Naive thymus-derived CD4-positive, alpha-beta T cell (primary cell): ENCODE measurements at regions not wholly inside any gene's neighbourhood (a gene's known extent, or its start where the extent isn't known, plus 50 kb on each side); places are given as distances from the start of the nearest gene placed in this dataset.

Experiments used
- ATAC-seq: fragments of 150-1000 bp; cut with Tn5 transposase; 2 replicates; pipeline ENCODE4 v1.10.0; 2021; ENCODE audit warnings: mild to moderate bottlenecking, moderate library complexity
- CTCF ChIA-PET: fragments of 350-600 bp; sonication (Branson Sonifier 250); formaldehyde crosslinking; loops from one replicate; lab custom pipeline; 2021; ENCODE audit warnings: antibody characterized with exemption; lab: Charles Lee
- POLR2A ChIA-PET: fragments of 350-600 bp; sonication (Branson Sonifier 250); formaldehyde crosslinking; loops from one replicate; lab custom pipeline; 2021; ENCODE audit warnings: antibody characterized with exemption, inconsistent platforms; lab: Charles Lee
- DNase-seq, 9 donors: peaks; one replicate each; pipeline versions ENCODE4 v3.0.0 to v3.0.0-alpha.2; 2020 to 2022; ENCODE audit warnings: mixed read lengths in 1 of 9
- H3K27ac ChIP-seq: one replicate; pipeline ENCODE4 v1.7.0; 2013; ENCODE audit warnings: mild to moderate bottlenecking, low read depth, low read length, moderate library complexity
- H3K27me3 ChIP-seq, 2 donors: one replicate each; pipeline ENCODE4 v1.7.0; 2013; ENCODE audit warnings: low read length in 2 of 2, mild to moderate bottlenecking in 2 of 2, moderate library complexity in 2 of 2; ENCODE audit not compliant: control insufficient read depth in 2 of 2, insufficient read depth in 2 of 2
- H3K36me3 ChIP-seq, 3 experiments: 1 replicate in 2 of 3; 2 replicates in 1 of 3; pipeline ENCODE4 v1.7.0; 2013; ENCODE audit warnings: low read length in 3 of 3, mild to moderate bottlenecking in 3 of 3, moderate library complexity in 1 of 3; ENCODE audit not compliant: insufficient read depth in 3 of 3, control insufficient read depth in 2 of 3
- H3K4me1 ChIP-seq, 2 donors: one replicate each; pipeline ENCODE4 v1.7.0; 2013; ENCODE audit warnings: low read length in 2 of 2, mild to moderate bottlenecking in 2 of 2, moderate library complexity in 1 of 2; ENCODE audit not compliant: control insufficient read depth in 2 of 2, insufficient read depth in 2 of 2
- H3K4me3 ChIP-seq: 2 replicates; pipeline ENCODE4 v1.7.0; 2013; ENCODE audit warnings: mild to moderate bottlenecking, low read length
- H3K9me3 ChIP-seq, 3 experiments: 1 replicate in 2 of 3; 2 replicates in 1 of 3; pipeline ENCODE4 v1.7.0; 2013; ENCODE audit warnings: low read length in 3 of 3; ENCODE audit not compliant: control insufficient read depth in 2 of 3
- H3K27ac Mint-ChIP-seq, 9 donors: one replicate each; pipeline ENCODE4 v1.8.0; 2020 to 2022; ENCODE audit warnings: mixed read lengths in 9 of 9, mild to moderate bottlenecking in 8 of 9, moderate library complexity in 5 of 9, inconsistent platforms in 2 of 9
- H3K27me3 Mint-ChIP-seq, 5 donors: one replicate each; pipeline ENCODE4 v1.8.0; 2021 to 2022; ENCODE audit warnings: mixed read lengths in 5 of 5, mild to moderate bottlenecking in 1 of 5
- H3K36me3 Mint-ChIP-seq, 5 donors: one replicate each; pipeline ENCODE4 v1.8.0; 2020 to 2022; ENCODE audit warnings: mixed read lengths in 5 of 5, mild to moderate bottlenecking in 3 of 5, inconsistent platforms in 1 of 5
- H3K4me1 Mint-ChIP-seq, 7 donors: one replicate each; pipeline ENCODE4 v1.8.0; 2020 to 2022; ENCODE audit warnings: mixed read lengths in 7 of 7, mild to moderate bottlenecking in 3 of 7, inconsistent platforms in 1 of 7
- H3K4me3 Mint-ChIP-seq, 10 donors: one replicate each; pipeline ENCODE4 v1.8.0; 2020 to 2022; ENCODE audit warnings: mild to moderate bottlenecking in 10 of 10, mixed read lengths in 10 of 10, moderate library complexity in 6 of 10, inconsistent platforms in 2 of 10
- H3K9me3 Mint-ChIP-seq, 11 donors: one replicate each; pipeline ENCODE4 v1.8.0; 2020 to 2022; ENCODE audit warnings: mixed read lengths in 11 of 11, mild to moderate bottlenecking in 4 of 11, inconsistent platforms in 1 of 11, moderate library complexity in 1 of 11
- intact Hi-C, 2 donors: fragments of 100-400 bp; cut with micrococcal nuclease; formaldehyde crosslinking; loops; one replicate each; pipeline ENCODE4 v1.15.1; 2023

DNA sequence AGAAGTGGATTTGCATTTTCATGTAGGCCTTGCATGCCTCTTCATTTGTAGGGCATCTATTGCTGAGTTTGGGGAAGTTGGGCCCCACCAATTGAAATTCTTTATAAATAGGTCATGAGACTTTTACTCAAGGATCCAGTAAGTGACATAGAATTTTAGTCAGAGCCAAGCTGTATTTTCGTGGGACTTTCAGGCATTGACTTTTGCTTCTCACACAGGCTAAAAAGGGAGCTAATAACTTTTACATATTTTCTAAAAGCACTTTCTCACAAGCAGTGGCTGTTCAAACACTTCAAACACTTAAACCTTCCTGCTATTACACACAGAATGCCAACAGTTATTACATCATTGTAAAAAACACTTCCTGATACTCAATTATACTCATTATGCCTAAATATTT is 260.5 kb downstream of the MSRB3 start:
- no peaks in the 10 kb centered on the region for H3K4me1 ChIP-seq
- intact Hi-C loops, result no loop called here
- no peak overlapping the region for H3K27ac ChIP-seq
- no peak for ATAC-seq
- Mint-ChIP-seq H3K4me1 (no peaks in the 10 kb centered on the region), H3K27ac (no peak overlapping the region), H3K9me3 (peaks cover 0 to 34% (median 13%) of the 10 kb centered on the region in 11 donors), H3K4me3 (no peak overlapping the region), H3K27me3 (peaks cover 0 to 19% (median 0%) of the 10 kb centered on the region in 5 donors), H3K36me3 (no peaks in the 10 kb centered on the region)
- no peak overlapping the region for H3K4me3 ChIP-seq
- DNase-seq, result no peak
- CTCF ChIA-PET, result no interaction called here
- H3K9me3 ChIP-seq, result peaks cover 0 to 5% (median 0%) of the 10 kb centered on the region in 3 experiments
- POLR2A ChIA-PET, result no interaction called here
- H3K27me3 ChIP-seq, result no peaks in the 10 kb centered on the region
- H3K36me3 ChIP-seq, result no peaks in the 10 kb centered on the region

- peaks cover 0 to 5% (median 0%) of the 10 kb centered on the region in 3 experiments for H3K9me3 ChIP-seq
- Mint-ChIP-seq H3K36me3 (no peaks in the 10 kb centered on the region), H3K4me1 (no peaks in the 10 kb centered on the region), H3K9me3 (peaks cover 0 to 31% (median 13%) of the 10 kb centered on the region in 11 donors), H3K4me3 (no peak overlapping the region), H3K27ac (no peak overlapping the region), H3K27me3 (peaks cover 0 to 10% (median 0%) of the 10 kb centered on the region in 5 donors)
- H3K4me1 ChIP-seq, result no peaks in the 10 kb centered on the region
- POLR2A ChIA-PET, result interaction anchor here (0.6 kb wide), 1 partner anchor 39 kb away, joined by 4 read pairs; no protein-coding TSS in a partner anchor
- ATAC-seq, result no peak
- no peak overlapping the region for H3K4me3 ChIP-seq
- intact Hi-C loops, result no loop called here
- H3K36me3 ChIP-seq, result no peaks in the 10 kb centered on the region
- DNase-seq, result no peak
- CTCF ChIA-PET, result interaction anchor here (0.6 kb wide), 1 partner anchor 798 kb away, joined by 4 read pairs; no protein-coding TSS in a partner anchor
- H3K27ac ChIP-seq, result no peak overlapping the region
- H3K27me3 ChIP-seq, result no peaks in the 10 kb centered on the region
Observed at GRCh38 chr12:65540140-65540539, 261.7 kb downstream of the MSRB3 start.

DNA sequence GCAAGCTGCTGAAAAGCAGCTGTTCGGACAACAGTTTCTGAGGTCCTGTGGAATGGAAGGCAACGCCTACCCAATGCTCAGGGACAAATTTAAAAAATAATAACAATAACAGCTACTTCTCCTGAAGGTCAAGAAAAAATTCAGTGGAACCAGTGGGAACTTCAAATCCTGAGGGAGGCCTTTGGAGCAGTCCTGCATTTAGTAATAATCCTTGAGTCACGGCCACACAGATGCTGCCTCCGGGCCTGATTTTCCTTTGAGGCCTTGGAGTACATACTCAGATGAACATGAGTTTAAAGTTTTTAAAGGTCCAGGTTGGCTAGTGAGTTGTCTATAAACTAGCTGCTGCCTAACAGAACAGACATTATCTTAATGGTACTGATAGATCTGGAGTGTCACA is 268.0 kb downstream of the MSRB3 start:
- Mint-ChIP-seq H3K9me3 (peaks cover 0 to 10% (median 1%) of the 10 kb centered on the region in 11 donors), H3K27ac (no peak overlapping the region), H3K4me3 (no peak overlapping the region), H3K27me3 (peaks cover 0 to 4% (median 0%) of the 10 kb centered on the region in 5 donors), H3K4me1 (no peaks in the 10 kb centered on the region), H3K36me3 (no peaks in the 10 kb centered on the region)
- H3K4me1 ChIP-seq, result no peaks in the 10 kb centered on the region
- no peak overlapping the region for H3K27ac ChIP-seq
- no peak overlapping the region for H3K4me3 ChIP-seq
- POLR2A ChIA-PET, result no interaction called here
- no peaks in the 10 kb centered on the region for H3K27me3 ChIP-seq
- intact Hi-C loops, result no loop called here
- no peaks in the 10 kb centered on the region for H3K36me3 ChIP-seq
- no peak for DNase-seq
- ATAC-seq, result no peak
- CTCF ChIA-PET, result no interaction called here
- H3K9me3 ChIP-seq, result no peaks in the 10 kb centered on the region

DNA sequence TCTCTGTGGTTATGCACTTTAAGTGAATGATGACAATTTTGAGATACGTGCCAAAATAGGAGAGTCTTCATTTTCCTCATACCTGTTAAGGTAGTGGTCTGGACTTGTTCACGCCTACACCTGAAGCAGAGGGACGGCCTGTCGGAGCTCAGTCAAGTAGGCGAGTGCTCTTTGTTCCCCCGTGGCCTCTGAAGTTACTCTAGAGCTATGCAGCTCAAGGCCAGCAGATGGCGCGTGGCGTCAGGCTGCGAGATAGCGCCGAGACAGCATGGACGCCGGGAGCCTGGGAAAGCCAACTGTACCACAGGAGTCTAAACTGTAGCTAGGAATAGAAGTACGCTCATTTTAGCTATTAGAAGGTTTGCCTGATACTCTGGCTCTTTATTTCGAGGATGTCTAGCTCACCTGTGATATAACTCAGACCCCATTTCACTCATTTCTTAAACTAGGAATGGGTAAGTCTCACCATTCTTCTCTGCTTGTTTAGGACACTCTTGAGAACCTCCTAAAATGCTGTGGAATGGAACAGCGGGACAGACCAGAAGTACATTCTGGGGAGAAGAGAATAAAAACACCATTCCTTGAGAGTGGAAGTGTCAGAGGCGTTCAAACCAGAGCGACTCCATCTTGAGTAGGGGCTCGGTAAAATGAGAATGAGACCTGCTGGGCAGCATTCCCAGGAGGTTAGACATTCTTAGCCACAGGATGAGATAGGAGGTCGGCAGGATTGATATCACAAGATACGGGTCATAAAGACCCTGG is 267.4 kb upstream of the HMGA2 start:
- intact Hi-C loops, result loop anchor here (1.0 to 2.0 kb wide), 5 partner anchors 426 to 1304 kb away; no protein-coding TSS in a partner anchor
- CTCF ChIA-PET, result interaction anchor here (0.6 to 1.1 kb wide), 3 partner anchors 515 to 530 kb away, joined by 3 to 4 read pairs (median 3); no protein-coding TSS in a partner anchor
- Histone ChIP-seq H3K4me3 (no peak overlapping the region), H3K27me3 (peaks cover 5% of the 10 kb centered on the region in 2 donors), H3K4me1 (no peaks in the 10 kb centered on the region), H3K27ac (no peak overlapping the region), H3K36me3 (no peaks in the 10 kb centered on the region), H3K9me3 (no peaks in the 10 kb centered on the region)
- no peak overlapping the region for H3K27ac Mint-ChIP-seq
- H3K9me3 Mint-ChIP-seq, result peaks cover 0 to 2% (median 0%) of the 10 kb centered on the region in 11 donors
- DNase-seq (peak; percentile 4 to 59 (median 47)), ATAC-seq (peak; percentile 86)
- H3K4me3 Mint-ChIP-seq, result no peak overlapping the region
- peaks cover 0 to 8% (median 6%) of the 10 kb centered on the region in 7 donors for H3K4me1 Mint-ChIP-seq
- peaks cover 0 to 22% (median 19%) of the 10 kb centered on the region in 5 donors for H3K27me3 Mint-ChIP-seq
- no peaks in the 10 kb centered on the region for H3K36me3 Mint-ChIP-seq
- POLR2A ChIA-PET, result no interaction called here

DNA sequence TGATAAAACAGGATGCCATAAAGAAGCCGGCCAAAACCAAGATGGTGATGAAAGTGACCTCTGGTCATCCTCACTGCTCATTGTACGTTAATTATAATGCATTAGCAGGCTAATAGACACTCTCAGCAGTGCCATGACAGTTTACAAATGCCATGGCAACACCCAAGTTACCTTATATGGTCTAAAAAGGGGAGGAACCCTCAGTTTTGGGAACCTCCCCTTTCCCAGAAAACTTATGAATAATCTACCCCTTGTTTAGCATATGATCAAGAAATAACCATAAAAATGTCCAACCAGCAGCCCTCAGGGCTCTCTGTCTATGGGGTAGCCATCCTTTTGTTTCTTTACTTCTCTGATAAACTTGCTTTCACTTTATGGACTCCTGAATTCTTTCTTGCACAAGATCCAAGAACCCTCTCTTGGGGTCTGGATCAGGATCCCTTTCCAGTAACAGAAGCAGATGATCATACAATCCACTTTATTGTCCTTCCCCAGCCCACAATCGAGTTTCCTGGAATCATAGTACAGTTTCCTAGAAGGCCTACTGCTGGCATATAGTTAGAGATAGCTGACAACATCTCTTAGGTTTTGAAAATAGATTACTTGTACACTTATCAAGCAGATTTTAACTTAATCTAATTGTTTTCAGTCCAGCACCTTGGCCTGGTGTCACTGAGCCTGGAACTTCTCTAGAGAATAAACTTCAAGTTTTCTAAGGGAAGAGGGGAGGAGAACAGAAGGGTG is 266.7 kb upstream of the HMGA2 start:
- Mint-ChIP-seq H3K4me3 (no peak overlapping the region), H3K9me3 (peaks cover 0 to 2% (median 0%) of the 10 kb centered on the region in 11 donors), H3K36me3 (no peaks in the 10 kb centered on the region), H3K27me3 (peaks cover 0 to 29% (median 24%) of the 10 kb centered on the region in 5 donors), H3K27ac (no peak overlapping the region), H3K4me1 (peaks cover 0 to 8% (median 6%) of the 10 kb centered on the region in 7 donors)
- ATAC-seq (no peak), DNase-seq (no peak)
- no peak overlapping the region for H3K4me3 ChIP-seq
- intact Hi-C loops, result loop anchor here in 1 of 2 donors (2.0 kb wide), 1 partner anchor 1303 kb away; no protein-coding TSS in a partner anchor
- ChIA-PET CTCF (interaction anchor here (1.1 kb wide), 1 partner anchor 527 kb away, joined by 3 read pairs; no protein-coding TSS in a partner anchor), POLR2A (no interaction called here)
- H3K4me1 ChIP-seq, result no peaks in the 10 kb centered on the region
- no peaks in the 10 kb centered on the region for H3K36me3 ChIP-seq
- H3K9me3 ChIP-seq, result no peaks in the 10 kb centered on the region
- no peak overlapping the region for H3K27ac ChIP-seq
- peaks cover 5% of the 10 kb centered on the region in 2 donors for H3K27me3 ChIP-seq

- no peak for ATAC-seq
- DNase-seq, result no peak
- intact Hi-C loops, result no loop called here
- no peak overlapping the region for H3K27ac Mint-ChIP-seq
- H3K9me3 ChIP-seq, result no peaks in the 10 kb centered on the region
- no peaks in the 10 kb centered on the region for H3K4me1 ChIP-seq
- no peak overlapping the region for H3K27ac ChIP-seq
- H3K4me3 Mint-ChIP-seq, result no peak overlapping the region
- no peaks in the 10 kb centered on the region for H3K9me3 Mint-ChIP-seq
- ChIA-PET POLR2A (no interaction called here), CTCF (interaction anchor here (0.6 kb wide), 1 partner anchor 87 kb away, joined by 3 read pairs; no protein-coding TSS in a partner anchor)
- peaks cover 0 to 8% (median 6%) of the 10 kb centered on the region in 7 donors for H3K4me1 Mint-ChIP-seq
- H3K4me3 ChIP-seq, result no peak overlapping the region
- no peaks in the 10 kb centered on the region for H3K36me3 Mint-ChIP-seq
- H3K36me3 ChIP-seq, result no peaks in the 10 kb centered on the region
- H3K27me3 ChIP-seq, result peaks cover 5% of the 10 kb centered on the region in 2 donors
- peaks cover 4 to 41% (median 32%) of the 10 kb centered on the region in 5 donors for H3K27me3 Mint-ChIP-seq
Observed at GRCh38 chr12:65560286-65560685, 264.0 kb upstream of the HMGA2 start.
